NOMO-1 (cell line): ENCODE measurements at regions not wholly inside any gene's neighbourhood (a gene's known extent, or its start where the extent isn't known, plus 50 kb on each side); places are given as distances from the start of the nearest gene placed in this dataset.
A peak's percentile ranks its signal among the peaks of the same experiment; 100 is the strongest.
"Not testable (repeated sequence)": the region's sequence is repeated elsewhere in the genome, so short reads cannot be mapped to it uniquely, and the experiment has no call there.

Source experiments
- DNase-seq, 2 experiments: peaks; one replicate each; lab custom pipeline; 2025; ENCODE audit not compliant: unreplicated experiment in 2 of 2; lab: John Stamatoyannopoulos, UW

- DNase-seq: no peak
Observed at GRCh38 chr17:73910821-73911515, 266.7 kb upstream of the SDK2 start.

- no peak for DNase-seq
Observed at GRCh38 chr17:73911726-73912372, 267.6 kb upstream of the SDK2 start.

- DNase-seq: no peak
Observed at GRCh38 chr17:73912373-73912746, 268.1 kb upstream of the SDK2 start.

- no peak for DNase-seq
Observed at GRCh38 chr17:73914536-73915274, 270.5 kb upstream of the SDK2 start.

GRCh38 chr17:73919033-73919432 lies 274.8 kb upstream of the SDK2 start:
- DNase-seq: not testable (repeated sequence)

- DNase-seq: no peak
Observed at GRCh38 chr17:73921306-73921705, 277.1 kb upstream of the SDK2 start.

- peak; percentile 8 to 20 for DNase-seq
Observed at GRCh38 chr17:73924114-73924908, 279.2 kb upstream of the RPL38 start.

GRCh38 chr17:73924909-73925186 lies 278.6 kb upstream of the RPL38 start:
- DNase-seq: no peak

GRCh38 chr17:73929860-73930430 lies 273.5 kb upstream of the RPL38 start:
- no peak for DNase-seq

- DNase-seq: no peak
Observed at GRCh38 chr17:73932216-73932749, 271.2 kb upstream of the RPL38 start.

GRCh38 chr17:73933164-73933766 lies 270.2 kb upstream of the RPL38 start:
- no peak for DNase-seq

- DNase-seq: no peak
Observed at GRCh38 chr17:73933871-73934270, 269.6 kb upstream of the RPL38 start.

GRCh38 chr17:73934696-73935095 lies 268.8 kb upstream of the RPL38 start:
- DNase-seq: no peak

GRCh38 chr17:73936908-73937627 lies 266.4 kb upstream of the RPL38 start:
- peak; percentile 23 to 28 for DNase-seq

- DNase-seq: no peak
Observed at GRCh38 chr17:73938706-73939105, 264.8 kb upstream of the RPL38 start.

- DNase-seq: no peak
Observed at GRCh38 chr17:73939806-73940205, 263.7 kb upstream of the RPL38 start.

- DNase-seq: no peak
Observed at GRCh38 chr17:73940511-73940910, 263.0 kb upstream of the RPL38 start.

- no peak for DNase-seq
Observed at GRCh38 chr17:73941919-73942530, 261.5 kb upstream of the RPL38 start.

GRCh38 chr17:73942703-73943415 lies 260.6 kb upstream of the RPL38 start:
- no peak for DNase-seq
